GM18520 (cell line): ENCODE measurements at regions not wholly inside any gene's neighbourhood (a gene's known extent, or its start where the extent isn't known, plus 50 kb on each side); places are given as distances from the start of the nearest gene placed in this dataset.
"Not testable (repeated sequence)": the region's sequence is repeated elsewhere in the genome, so short reads cannot be mapped to it uniquely, and the experiment has no call there.

Experiments
- ATAC-seq: cut with Tn5 transposase; IDR thresholded peaks from one replicate; pipeline ENCODE4 v1.9.1; 2021; ENCODE audit not compliant: unreplicated experiment

GRCh38 chr2:122267947-122268346, 512.5 kb downstream of the TSN start:
- ATAC-seq = no peak

- ATAC-seq = no peak
Observed at GRCh38 chr2:122273785-122274419, 518.5 kb downstream of the TSN start.

- ATAC-seq = no peak
Observed at GRCh38 chr2:122277956-122278355, 522.5 kb downstream of the TSN start.

- no peak for ATAC-seq
Observed at GRCh38 chr2:122300758-122301157, 545.3 kb downstream of the TSN start.

GRCh38 chr2:122307763-122308162, 552.3 kb downstream of the TSN start:
- ATAC-seq = no peak

GRCh38 chr2:122315306-122315705, 559.9 kb downstream of the TSN start:
- ATAC-seq = no peak

GRCh38 chr2:122319539-122320132, 564.2 kb downstream of the TSN start:
- no peak for ATAC-seq

GRCh38 chr2:122322815-122323214, 567.4 kb downstream of the TSN start:
- ATAC-seq = no peak

- ATAC-seq = no peak
Observed at GRCh38 chr2:122323927-122324326, 568.5 kb downstream of the TSN start.

- no peak for ATAC-seq
Observed at GRCh38 chr2:122326471-122326870, 571.0 kb downstream of the TSN start.

- ATAC-seq = no peak
Observed at GRCh38 chr2:122328816-122329215, 573.4 kb downstream of the TSN start.

- no peak for ATAC-seq
Observed at GRCh38 chr2:122329278-122329677, 573.8 kb downstream of the TSN start.

- no peak for ATAC-seq
Observed at GRCh38 chr2:122333932-122334331, 578.5 kb downstream of the TSN start.

- no peak for ATAC-seq
Observed at GRCh38 chr2:122338000-122338399, 582.5 kb downstream of the TSN start.

- ATAC-seq = peak; percentile 95
Observed at GRCh38 chr2:122340246-122340645, 584.8 kb downstream of the TSN start.

GRCh38 chr2:122341007-122341406, 585.6 kb downstream of the TSN start:
- ATAC-seq = no peak

- ATAC-seq = not testable (repeated sequence)
Observed at GRCh38 chr2:122352151-122352550, 596.7 kb downstream of the TSN start.

GRCh38 chr2:122357998-122358397, 602.5 kb downstream of the TSN start:
- no peak for ATAC-seq

- no peak for ATAC-seq
Observed at GRCh38 chr2:122358729-122359128, 603.3 kb downstream of the TSN start.

- no peak for ATAC-seq
Observed at GRCh38 chr2:122363885-122364284, 608.4 kb downstream of the TSN start.

GRCh38 chr2:122366427-122366826, 611.0 kb downstream of the TSN start:
- no peak for ATAC-seq

- ATAC-seq = no peak
Observed at GRCh38 chr2:122366969-122367645, 611.7 kb downstream of the TSN start.
